ENCODE measurements at regions not wholly inside any gene's neighbourhood (a gene's known extent, or its start where the extent isn't known, plus 50 kb on each side); places are given as distances from the start of the nearest gene placed in this dataset.

DNA sequence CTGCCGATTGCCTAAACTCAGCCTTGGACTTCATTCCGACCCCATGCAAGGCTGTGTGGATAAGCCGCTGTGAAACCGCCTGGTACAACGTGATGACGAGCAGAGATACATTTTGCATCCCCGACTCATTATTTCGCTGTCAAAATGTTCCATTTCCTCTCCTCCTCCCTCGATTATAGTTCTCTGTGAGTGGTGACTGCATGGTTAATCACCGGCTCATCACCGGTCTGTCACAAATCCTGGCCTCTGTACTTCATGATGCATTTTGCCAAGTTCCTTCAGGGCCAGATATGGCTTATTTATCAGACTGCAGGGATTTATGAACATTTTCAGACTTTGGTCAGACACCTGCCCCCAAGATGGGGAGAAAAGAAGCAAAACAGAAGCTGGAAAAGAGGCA is 461.6 kb upstream of the DPP6 start:
- no peak for TF ChIP-seq XRCC5 (optimal IDR thresholded peaks at IDR 0.05; ENCODE audit: low read length)
- no peak for TF ChIP-seq SOX6 (IDR thresholded peaks at IDR 0.05)
- no peak for TF ChIP-seq SOX6 (CRISPR knock-in tag; IDR thresholded peaks at IDR 0.05)
- TF ChIP-seq ELF1 (CRISPR knock-in tag; IDR thresholded peaks at IDR 0.05), result no peak
